IPS DF 4.7 (cell line): ENCODE measurements at regions not wholly inside any gene's neighbourhood (a gene's known extent, or its start where the extent isn't known, plus 50 kb on each side); places are given as distances from the start of the nearest gene placed in this dataset.

Source experiments
- DNase-seq: peaks from one replicate; pipeline ENCODE4 v3.0.0-alpha.2; 2013; ENCODE audit warnings: low spot score; ENCODE audit errors: extremely low read depth

- peak; percentile 49 for DNase-seq
These were observed 465.5 kb downstream of the DNAH5 start for GRCh38 chr5:13478831-13479465.

- no peak for DNase-seq
These were observed 467.3 kb downstream of the DNAH5 start for GRCh38 chr5:13477118-13477737.

GRCh38 chr5:13472842-13473241, 471.6 kb downstream of the DNAH5 start:
- no peak for DNase-seq

GRCh38 chr5:13470975-13471374, 473.5 kb downstream of the DNAH5 start:
- no peak for DNase-seq

GRCh38 chr5:13470263-13470662, 474.2 kb downstream of the DNAH5 start:
- no peak for DNase-seq

GRCh38 chr5:13464532-13465193, 479.8 kb downstream of the DNAH5 start:
- no peak for DNase-seq

- no peak for DNase-seq
These were observed 483.9 kb downstream of the DNAH5 start for GRCh38 chr5:13460587-13460986.

GRCh38 chr5:13454050-13454449, 490.4 kb downstream of the DNAH5 start:
- DNase-seq, result no peak

GRCh38 chr5:13448843-13449242, 495.6 kb downstream of the DNAH5 start:
- DNase-seq, result no peak

- DNase-seq, result no peak
These were observed 505.1 kb downstream of the DNAH5 start for GRCh38 chr5:13439430-13439829.

GRCh38 chr5:13427827-13428557, 516.5 kb downstream of the DNAH5 start:
- no peak for DNase-seq

GRCh38 chr5:13412040-13412595, 532.4 kb downstream of the DNAH5 start:
- DNase-seq, result no peak

- DNase-seq, result no peak
These were observed 535.9 kb downstream of the DNAH5 start for GRCh38 chr5:13408616-13409015.

- DNase-seq, result no peak
These were observed 541.1 kb downstream of the DNAH5 start for GRCh38 chr5:13403351-13403750.

GRCh38 chr5:13385066-13385465, 559.4 kb downstream of the DNAH5 start:
- no peak for DNase-seq

- no peak for DNase-seq
These were observed 562.3 kb downstream of the DNAH5 start for GRCh38 chr5:13382232-13382631.

GRCh38 chr5:13378091-13378490, 566.4 kb downstream of the DNAH5 start:
- DNase-seq, result no peak

GRCh38 chr5:13359344-13359743, 585.1 kb downstream of the DNAH5 start:
- no peak for DNase-seq

- no peak for DNase-seq
These were observed 586.1 kb downstream of the DNAH5 start for GRCh38 chr5:13358342-13358741.

- no peak for DNase-seq
These were observed 586.6 kb downstream of the DNAH5 start for GRCh38 chr5:13357929-13358328.

- no peak for DNase-seq
These were observed 588.3 kb downstream of the DNAH5 start for GRCh38 chr5:13356226-13356625.

GRCh38 chr5:13354611-13355010, 589.9 kb downstream of the DNAH5 start:
- DNase-seq, result no peak
